Epithelial cell of proximal tubule (primary cell): ENCODE measurements at regions not wholly inside any gene's neighbourhood (a gene's known extent, or its start where the extent isn't known, plus 50 kb on each side); places are given as distances from the start of the nearest gene placed in this dataset.

Experiments used
- DNase-seq: peaks from one replicate; pipeline ENCODE4 v3.0.0-alpha.2; 2011; ENCODE audit warnings: low read depth
- H3K4me3 ChIP-seq: 2 replicates; pipeline ENCODE4 v1.5.1; 2011; ENCODE audit warnings: low read depth, mild to moderate bottlenecking, low read length
- CTCF ChIP-seq: conservative IDR thresholded peaks from 2 replicates; pipeline ENCODE4 v1.5.1; 2012; ENCODE audit warnings: low read depth, mild to moderate bottlenecking, low read length

- DNase-seq: no peak
- H3K4me3 ChIP-seq: no peak overlapping the region
- TF ChIP-seq CTCF: no peak
These were observed 53.4 kb upstream of the NAV3 start for GRCh38 chr12:77777274-77777673.

- no peak for DNase-seq
- no peak overlapping the region for H3K4me3 ChIP-seq
- no peak for TF ChIP-seq CTCF
These were observed 55.9 kb upstream of the NAV3 start for GRCh38 chr12:77774761-77775160.

- DNase-seq: no peak
- H3K4me3 ChIP-seq: no peak overlapping the region
- no peak for TF ChIP-seq CTCF
These were observed 57.9 kb upstream of the NAV3 start for GRCh38 chr12:77772676-77773298.

GRCh38 chr12:77768558-77768957 is 62.1 kb upstream of the NAV3 start:
- no peak for TF ChIP-seq CTCF
- no peak overlapping the region for H3K4me3 ChIP-seq
- DNase-seq: no peak

- no peak overlapping the region for H3K4me3 ChIP-seq
- TF ChIP-seq CTCF: no peak
- DNase-seq: no peak
These were observed 62.8 kb upstream of the NAV3 start for GRCh38 chr12:77767756-77768343.

GRCh38 chr12:77767335-77767734 is 63.4 kb upstream of the NAV3 start:
- no peak overlapping the region for H3K4me3 ChIP-seq
- DNase-seq: no peak
- no peak for TF ChIP-seq CTCF

GRCh38 chr12:77766224-77766623 is 64.5 kb upstream of the NAV3 start:
- TF ChIP-seq CTCF: no peak
- no peak for DNase-seq
- H3K4me3 ChIP-seq: no peak overlapping the region
